NCI-H2227 (cell line): ENCODE measurements at regions not wholly inside any gene's neighbourhood (a gene's known extent, or its start where the extent isn't known, plus 50 kb on each side); places are given as distances from the start of the nearest gene placed in this dataset.

Experiments
- DNase-seq: peaks from one replicate; lab custom pipeline; 2025; ENCODE audit not compliant: unreplicated experiment; lab: John Stamatoyannopoulos, UW

DNA sequence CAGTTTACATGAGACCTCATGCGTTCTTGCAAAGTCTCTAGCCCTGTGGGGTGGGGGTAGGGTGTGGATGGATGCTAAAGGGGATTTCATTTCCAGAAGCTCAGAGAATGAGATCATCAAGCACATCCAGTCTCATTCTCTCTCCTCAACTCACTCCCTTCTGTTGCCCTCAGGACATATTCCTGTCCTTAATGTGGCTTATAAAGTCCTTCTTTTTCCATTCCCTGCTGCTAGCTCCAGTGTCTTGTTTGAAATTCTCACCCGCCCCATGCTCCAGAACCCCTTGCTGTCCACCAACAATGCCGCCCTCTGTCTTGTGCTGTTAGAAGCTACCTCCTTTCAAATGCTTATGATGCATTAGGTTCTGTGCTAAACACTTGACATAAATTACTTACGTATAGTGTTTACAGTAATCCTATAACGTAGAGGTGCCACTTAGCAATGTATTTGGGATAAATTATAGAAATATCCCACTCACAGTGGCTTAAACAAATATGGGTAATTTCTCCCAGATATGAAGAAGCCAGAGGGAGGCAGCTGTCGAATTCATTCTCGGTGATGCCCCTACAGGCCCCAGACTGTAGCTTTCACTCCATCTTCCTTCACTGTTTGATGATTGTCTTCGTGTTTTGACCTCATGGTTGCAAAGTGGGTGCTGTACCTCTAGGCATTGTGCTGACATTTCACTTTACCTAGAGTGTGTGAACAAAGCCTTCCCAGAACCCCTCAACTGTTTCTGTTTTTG, 273.1 kb upstream of the TBL1XR1 start:
- DNase-seq: no peak

DNA sequence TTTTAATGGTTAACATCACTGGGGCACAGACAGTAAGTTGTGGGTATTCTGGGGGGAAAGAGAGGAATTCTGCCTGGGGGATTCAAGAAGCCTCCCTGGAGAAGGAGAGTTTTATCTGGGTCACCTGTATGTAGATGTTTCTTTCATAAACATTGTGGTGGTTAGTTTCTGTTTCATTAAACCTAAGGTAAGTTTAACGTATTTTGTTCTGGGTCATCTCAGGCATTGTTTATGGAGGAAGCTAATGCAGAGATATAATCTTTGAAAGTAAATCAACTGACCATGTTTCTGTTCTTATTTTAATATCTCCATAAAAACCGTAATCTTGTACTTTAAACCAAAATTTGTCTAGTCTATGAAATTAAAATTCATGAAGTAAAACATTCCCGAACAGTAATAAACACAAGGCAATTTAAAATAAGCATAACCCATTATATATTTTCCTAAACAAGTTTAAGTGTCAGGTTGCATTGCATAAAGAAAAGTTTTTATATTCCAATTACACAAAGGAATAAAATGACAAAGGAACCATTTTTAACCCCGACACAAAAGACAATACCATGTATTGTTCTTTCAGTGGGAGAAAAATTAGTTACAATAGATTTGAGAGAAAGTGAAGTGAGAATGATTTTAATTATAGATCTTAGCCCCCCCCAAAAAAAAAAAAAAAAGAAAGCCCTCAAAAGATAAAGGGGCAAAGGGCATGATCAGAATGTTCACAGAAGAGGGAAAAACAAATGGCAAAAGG, 274.6 kb upstream of the TBL1XR1 start:
- no peak for DNase-seq

DNA sequence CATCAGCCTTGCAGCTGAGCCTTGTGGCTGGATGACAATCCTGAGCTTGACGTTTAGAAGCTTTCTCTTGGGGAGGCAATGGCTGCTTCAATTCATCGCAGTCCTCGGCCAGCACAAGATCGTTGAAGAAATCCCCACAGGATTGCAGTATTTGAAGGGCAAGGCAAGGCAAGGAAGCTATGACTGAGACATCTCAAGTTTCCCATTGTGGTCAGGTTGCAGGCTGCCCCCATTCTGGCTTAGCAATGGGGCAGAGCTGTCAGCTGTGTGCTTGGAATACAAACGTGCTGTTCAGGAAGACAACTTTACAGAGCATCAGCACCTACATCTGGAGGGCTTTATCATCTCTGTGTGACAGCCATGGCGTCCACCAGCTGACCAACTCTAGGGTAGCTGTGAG, 275.9 kb upstream of the TBL1XR1 start:
- DNase-seq: no peak

DNA sequence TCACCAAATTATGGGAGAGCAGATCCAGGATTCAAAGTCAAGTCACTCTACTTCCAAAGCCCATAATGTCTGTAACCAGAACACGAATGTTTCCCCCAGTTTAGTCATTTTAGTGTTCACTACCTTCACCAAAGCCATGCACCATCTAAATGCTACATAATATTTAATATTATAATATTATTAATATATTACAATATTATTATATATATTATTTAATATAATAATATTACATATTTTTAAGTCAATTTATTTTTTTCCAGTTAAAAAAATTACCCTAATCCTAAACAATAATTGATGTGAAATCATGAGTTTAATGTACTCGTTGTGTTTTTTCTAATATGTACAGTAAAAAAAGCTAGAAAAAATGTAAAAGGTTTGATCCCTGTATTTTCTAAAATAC, 276.6 kb upstream of the TBL1XR1 start:
- no peak for DNase-seq

DNA sequence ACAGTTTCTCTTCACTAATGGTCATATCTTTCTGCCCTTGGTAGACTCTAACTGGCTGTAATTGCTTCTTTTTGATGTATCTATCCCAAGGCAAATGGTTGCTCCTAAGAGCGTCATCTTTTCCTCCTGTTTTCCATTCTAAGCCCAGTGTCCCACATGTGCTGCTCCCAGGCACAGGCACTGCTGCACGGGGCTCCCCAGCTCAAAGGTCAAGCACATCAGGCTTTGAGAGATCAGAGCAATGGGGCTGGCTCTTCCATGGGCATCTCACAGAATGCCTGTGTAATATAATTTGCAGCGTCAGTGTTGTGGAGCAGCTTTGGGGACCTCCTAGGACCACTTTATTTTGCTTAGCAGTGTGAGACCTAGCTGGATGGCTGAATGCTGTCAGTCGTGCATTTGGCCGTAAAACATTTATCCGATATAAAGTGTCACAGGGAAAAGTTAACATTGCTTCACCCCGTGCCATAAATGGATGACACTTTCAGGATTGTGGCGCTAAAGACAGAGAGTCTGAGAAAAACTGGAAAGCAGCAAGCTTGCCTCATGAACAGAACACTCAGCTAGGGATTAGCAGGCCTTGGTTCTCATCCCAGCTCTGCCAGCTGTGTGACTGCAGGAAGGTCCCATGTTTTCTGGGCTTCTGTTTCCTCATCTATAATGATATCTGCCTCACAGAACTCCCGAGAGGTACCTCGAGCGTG, 277.5 kb upstream of the TBL1XR1 start:
- DNase-seq: no peak

DNA sequence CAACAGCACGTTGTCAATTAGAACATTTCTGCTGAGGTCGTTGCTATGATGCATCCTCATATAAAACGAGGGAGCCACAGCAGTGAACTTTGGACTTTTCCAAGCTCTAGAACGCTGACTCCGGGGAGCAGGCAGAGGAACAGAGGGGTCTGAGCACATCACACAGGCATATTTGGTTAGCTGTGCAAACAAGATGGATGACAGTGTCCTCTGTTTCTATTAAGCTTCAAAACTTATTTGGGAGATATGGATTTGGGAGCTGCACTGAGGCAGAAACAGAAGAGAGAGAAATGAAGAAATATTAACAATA, 278.0 kb upstream of the TBL1XR1 start:
- no peak for DNase-seq

DNA sequence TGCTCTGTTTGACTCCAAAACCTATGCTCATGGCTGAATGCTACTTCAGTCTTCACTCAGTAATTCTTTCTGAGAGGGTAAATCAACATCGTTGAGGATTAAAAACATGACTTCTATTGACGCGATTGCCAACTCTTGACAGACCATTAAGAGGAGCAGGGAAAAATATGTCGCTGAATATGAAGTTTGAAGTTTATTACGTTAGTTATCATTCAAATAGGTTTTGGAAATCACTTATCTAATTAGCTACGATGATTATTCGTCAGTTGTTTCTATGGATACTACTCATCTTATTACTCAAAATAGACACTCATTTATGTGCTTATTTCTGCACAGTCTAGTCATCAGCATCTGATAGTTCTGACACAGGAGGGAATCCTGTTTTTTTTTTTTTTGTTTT, 279.2 kb upstream of the TBL1XR1 start:
- DNase-seq: no peak

DNA sequence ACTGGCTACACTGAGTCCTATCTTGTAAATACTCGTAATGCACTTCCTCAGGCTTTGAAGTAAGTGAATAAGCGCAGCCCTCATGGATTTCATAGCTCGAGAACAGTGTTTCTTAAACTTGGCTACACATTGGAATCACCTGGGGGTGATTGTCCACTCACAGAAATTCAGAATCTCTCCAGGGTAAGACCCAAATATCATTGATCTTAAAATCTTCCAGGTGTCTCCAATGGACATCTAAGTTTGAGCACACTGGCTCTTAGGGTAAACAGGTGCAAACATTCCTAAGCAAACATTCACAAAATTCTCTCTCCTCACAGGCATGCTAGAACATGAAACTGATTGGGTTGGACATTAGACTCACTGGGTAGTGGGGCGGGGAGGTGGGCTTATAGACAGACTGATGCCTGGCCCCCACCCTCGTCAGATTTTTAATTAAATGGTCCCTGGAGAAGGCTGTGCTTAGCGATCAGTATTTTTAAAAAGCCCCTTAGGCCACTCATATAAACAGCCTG, 279.7 kb upstream of the TBL1XR1 start:
- DNase-seq: no peak

DNA sequence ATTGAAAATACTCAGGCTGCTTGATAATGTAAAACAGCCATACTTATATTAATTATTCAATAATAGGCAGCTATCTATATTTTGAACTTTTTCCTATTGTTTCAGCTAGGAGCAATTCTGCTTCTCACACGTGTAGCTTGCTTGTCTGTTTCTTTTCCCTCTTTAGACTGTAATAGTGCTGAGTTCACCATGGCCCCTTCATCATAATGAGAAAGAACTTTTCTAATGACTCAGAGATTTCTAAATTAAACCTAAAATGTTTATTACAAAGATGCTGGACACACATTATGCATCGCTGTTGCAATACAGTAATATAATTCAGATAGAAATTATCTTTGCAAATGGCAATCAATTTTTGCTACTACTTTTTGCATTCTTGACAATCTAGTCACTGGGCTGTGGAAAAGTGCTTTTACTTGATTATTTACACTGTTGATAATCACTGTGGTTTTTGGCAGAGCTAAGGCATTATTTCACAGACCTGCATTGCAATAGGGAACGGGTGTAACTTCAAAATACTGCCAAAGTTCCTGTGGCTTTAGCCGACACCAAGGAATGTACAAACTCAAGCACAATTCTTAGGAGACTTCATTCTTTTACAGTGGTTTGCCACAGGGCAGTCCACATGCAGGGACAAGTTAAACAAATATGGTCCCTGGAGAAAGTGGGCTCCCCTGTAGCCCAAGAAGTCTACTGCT, 281.0 kb upstream of the TBL1XR1 start:
- no peak for DNase-seq

DNA sequence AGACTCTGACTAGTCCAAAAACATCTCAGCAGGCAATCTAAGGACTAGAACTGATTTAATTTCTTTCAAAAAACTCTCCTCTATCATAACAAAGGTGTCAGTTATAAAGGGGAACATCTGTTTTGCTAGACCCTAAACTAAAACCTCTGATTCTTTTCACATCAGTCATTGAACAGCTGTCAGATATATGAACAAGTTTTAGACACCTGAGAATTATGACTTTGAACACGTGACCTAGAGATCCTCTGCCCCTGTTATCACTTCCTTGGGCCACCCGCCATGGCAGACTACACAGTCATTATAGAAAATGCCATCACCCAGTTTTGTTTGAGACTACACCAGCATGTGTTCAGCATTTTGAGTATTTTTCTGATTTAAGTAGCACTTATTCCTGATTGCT, 282.3 kb upstream of the TBL1XR1 start:
- DNase-seq: peak; percentile 15

DNA sequence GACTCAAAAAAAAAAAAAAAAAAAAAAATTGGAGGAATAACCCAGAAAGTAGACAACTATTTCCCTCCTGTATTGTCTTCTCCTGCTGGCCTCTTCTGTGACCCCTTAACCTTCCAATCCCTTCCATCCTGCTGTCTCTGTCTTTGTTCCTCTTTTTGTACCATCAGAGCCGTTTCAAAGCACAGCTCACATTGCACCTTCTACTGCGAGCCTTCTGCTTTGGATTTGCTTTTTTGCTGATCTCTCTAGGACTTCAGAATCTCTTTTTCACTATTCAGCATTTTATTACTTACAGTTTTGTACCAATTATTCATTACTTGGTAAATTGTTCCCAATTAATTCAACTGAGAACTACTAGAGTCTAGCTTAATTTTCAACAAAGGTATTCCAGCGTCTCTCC, 284.0 kb upstream of the TBL1XR1 start:
- DNase-seq: no peak

DNA sequence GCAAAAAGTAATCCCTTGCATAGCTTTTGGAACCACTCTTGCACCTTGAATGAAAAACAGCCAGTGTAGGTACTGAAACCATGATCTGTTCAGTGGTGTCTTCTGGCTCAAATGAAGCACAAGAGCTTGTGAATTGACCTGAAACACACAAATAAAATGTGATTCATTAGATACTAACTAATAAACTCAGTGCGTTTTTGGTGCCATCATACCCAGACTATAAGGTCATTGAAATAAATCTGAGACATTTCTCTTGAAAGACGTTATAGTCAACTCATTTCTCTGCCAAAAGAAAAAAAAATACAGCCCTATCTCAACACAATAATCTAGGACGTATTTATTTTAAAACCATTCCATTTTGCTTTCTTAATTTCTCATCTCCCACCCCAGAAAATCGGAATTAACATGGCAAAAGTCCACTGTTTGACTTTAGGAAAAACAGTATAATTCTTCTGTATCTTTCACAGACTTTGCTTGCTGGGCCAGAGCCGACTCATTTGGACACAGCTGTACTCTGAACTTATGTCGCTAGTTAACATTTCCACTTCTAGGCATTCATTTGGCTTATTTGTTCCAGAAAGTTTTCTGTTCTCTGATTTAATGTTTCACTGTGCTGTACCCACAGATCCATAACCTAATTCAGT, 284.9 kb upstream of the TBL1XR1 start:
- DNase-seq: no peak

DNA sequence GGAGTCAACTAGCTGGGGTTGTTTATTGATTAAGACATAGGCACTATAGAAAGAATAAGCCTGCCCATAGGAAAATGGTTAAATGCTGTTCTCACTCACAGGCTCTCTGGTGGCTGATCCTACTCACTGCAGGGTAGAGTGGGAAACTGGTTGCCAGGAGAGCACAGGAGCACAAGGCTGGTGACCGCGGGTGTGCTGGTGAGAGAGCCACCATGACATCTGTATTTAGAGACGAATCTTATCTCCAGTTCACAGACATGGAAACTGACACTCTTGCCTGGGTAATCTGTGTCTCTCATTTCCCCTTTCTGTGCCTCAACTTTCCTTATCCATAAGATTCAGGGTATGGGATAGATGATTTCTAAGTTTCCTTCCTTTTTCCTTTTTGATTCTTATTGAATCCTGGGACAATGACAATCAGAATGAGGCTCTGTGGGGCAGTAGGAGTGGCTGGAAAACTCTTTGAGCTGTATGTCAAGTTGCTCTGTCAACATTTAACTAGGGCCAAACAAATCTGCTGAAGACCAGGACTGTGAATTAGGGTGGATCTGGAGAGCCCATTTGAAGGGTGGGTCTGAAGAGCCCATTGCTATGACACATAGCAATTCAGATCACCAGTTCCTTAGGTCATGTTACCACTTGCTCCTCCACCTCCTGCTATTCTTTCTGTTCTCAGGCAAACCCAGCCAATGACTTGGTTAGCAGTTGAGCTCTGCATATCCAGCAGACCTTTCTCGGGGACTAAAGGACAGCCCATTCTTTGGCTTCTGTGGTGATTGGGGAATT, 286.1 kb upstream of the TBL1XR1 start:
- DNase-seq: no peak

DNA sequence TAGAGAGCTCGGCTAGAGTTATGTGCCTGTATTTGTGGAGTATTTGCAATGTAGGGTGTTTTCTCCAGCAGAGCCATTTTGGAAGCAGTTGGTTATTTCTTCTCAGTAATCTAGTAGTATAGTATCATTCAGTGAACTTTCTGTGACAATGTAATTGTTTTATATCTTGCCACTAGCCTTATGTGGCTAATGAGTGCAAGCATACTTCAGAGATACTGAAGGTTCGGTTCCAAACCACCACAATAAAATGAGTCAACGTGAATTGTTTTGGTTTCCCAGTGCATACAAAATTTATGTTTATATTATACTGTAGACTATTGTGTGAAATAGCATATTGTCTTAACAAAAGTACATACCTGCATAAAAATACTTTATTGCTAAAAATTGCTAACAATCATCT, 286.9 kb upstream of the TBL1XR1 start:
- DNase-seq: no peak

DNA sequence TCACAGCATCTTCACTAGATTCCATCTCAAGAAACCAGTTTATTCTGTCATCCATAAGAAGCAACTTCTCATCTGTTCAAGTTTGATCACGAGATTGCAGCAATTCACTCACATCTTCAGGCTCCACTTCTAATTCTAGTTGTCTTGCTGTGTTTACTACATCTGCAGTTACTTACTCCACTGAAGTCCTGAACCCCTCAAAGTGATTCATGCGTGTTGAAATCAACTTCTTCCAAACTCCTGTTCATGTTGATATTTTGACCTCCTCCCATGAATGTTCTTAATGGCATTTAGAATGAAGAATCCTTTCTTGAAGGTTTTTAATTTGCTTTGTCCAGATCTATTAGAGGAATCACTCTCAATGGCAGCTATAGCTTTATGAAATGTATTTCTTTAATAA, 287.6 kb upstream of the TBL1XR1 start:
- DNase-seq: no peak

DNA sequence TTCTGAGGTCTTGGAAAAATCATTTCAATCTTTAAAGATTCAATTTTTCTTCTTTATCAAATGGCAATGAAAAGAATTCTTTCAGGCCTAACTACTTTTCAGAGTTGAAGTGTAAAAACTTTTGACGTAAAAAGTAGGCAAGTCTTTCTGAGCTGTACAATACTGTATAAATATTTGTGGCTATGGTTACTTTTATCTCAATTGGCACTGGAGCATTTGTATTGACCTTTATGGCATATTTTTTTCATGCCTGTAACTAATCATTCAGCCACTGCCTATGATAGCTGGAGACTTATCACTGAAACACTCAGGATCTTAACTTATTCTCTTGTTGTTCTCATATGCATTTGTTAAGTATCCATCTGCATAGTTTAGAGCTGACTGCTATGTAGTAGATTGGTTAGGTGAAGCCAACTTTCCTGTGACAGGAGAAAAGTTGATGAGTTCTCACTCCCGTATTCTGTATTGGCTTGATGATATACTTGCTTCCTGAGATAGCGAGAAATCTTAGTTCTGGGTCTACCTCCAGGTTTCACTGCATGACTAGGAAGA, 290.4 kb upstream of the TBL1XR1 start:
- DNase-seq: no peak

DNA sequence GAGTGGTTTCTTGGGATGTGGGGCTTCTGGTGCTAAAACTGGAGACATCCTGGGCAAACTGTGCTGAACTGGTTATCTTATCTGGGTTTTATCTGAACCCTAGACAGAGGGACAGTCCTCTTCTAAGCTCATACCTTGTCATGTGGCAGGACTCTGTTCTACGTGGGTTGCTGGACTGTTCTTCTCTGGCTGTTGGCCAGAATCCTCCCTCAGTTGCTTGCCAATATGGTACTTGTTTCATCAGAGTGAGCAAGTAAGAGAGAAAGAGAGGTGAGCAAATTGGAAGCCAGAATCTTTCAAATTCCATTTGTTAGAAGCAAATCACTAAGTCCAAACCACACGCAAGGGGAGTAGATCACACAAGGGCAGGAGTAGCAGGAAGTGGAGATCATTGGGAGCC, 291.5 kb upstream of the TBL1XR1 start:
- DNase-seq: no peak

DNA sequence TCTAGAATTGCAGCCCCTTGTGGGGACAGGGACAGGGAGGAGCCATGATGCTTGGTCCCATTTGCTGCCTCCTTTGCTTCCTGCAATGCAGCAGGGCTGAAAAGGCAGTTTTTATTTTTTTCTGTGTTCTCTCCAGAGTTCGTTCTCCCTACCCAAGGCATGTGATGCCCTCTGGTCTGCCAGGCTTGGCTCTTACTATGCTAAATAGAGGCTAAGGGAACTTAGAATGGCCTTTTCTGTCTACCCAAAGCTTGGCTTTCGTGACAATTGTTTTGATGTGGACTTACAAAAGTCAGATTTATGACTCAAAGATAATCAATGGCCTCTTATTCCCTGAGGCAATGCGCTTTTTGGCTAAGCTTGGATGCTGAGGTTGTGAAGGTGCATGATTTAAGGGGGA, 293.3 kb upstream of the TBL1XR1 start:
- no peak for DNase-seq

DNA sequence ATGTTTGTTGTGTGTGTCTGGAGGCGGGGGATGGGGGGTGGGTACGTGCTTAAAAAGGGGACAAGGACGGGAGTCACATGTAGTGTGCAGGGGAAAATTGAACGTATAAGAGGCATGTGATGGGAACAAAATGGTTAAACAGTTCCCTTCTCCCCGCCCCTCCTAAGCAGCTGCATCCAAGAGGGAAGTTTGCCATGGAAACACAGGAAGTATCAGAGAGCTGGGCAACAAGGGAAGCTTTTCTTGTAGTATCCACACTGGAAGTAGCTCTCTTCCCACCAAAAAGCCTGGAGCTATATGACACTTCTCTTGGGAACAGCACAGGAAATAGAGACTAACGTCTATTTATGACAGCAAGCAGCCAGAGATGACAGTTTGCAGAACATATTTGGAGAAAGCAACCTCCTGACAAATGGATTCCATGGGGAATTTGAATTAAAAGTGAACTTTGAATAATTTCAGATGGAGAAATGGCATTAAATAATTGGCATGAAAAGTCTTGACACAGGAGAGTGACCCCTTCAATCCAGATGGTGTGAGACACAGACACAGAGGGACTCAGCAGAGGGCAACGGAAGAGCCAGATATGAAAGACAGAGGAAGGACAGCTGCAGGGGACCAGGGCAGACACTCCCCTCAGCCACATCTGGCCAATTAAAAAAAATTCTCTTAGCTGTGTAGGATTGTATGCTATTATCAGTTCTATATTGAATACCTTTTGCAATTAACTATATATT, 294.2 kb upstream of the TBL1XR1 start:
- peak; percentile 27 for DNase-seq
